Heart left ventricle (tissue), 16 donors: ENCODE measurements at regions not wholly inside any gene's neighbourhood (a gene's known extent, or its start where the extent isn't known, plus 50 kb on each side); places are given as distances from the start of the nearest gene placed in this dataset.

Source experiments
- ATAC-seq, 4 donors: fragments of 200-7000 bp; cut with Tn5 transposase; one replicate each; pipeline ENCODE4 v1.9.1; 2020 to 2022; ENCODE audit warnings: moderate library complexity in 4 of 4, mild to moderate bottlenecking in 3 of 4, moderate number of reproducible peaks in 1 of 4
- DNase-seq, 5 donors: peaks; one replicate each; pipeline ENCODE4 v3.0.0-alpha.2; 2020
- H3K27ac ChIP-seq, 12 donors: fragments of 200-600 bp; sonication (generic) in 4 of 12; one replicate each; pipeline versions ENCODE4 v1.5.0 to v1.8.0; 2016 to 2022; ENCODE audit warnings: mild to moderate bottlenecking in 2 of 12
- H3K27me3 ChIP-seq, 9 donors: fragments of 200-600 bp; sonication (generic) in 2 of 9; one replicate each; pipeline versions ENCODE4 v1.5.1 to v1.8.0; 2016 to 2022; ENCODE audit warnings: mild to moderate bottlenecking in 3 of 9
- H3K36me3 ChIP-seq, 9 donors: fragments of 200-600 bp; sonication (generic) in 2 of 9; one replicate each; pipeline versions ENCODE4 v1.5.0 to v1.8.0; 2018 to 2022; ENCODE audit warnings: mild to moderate bottlenecking in 2 of 9
- H3K4me1 ChIP-seq, 12 donors: fragments of 200-600 bp; sonication (generic) in 4 of 12; one replicate each; pipeline versions ENCODE4 v1.5.0 to v1.8.0; 2016 to 2022; ENCODE audit warnings: mild to moderate bottlenecking in 3 of 12
- H3K4me3 ChIP-seq, 12 donors: fragments of 200-600 bp; sonication (generic) in 4 of 12; one replicate each; pipeline versions ENCODE4 v1.5.0 to v1.8.0; 2017 to 2022; ENCODE audit warnings: mild to moderate bottlenecking in 9 of 12, moderate library complexity in 4 of 12
- H3K9me3 ChIP-seq, 12 donors: fragments of 200-600 bp; sonication (generic) in 4 of 12; one replicate each; pipeline versions ENCODE4 v1.5.0 to v1.8.0; 2016 to 2022; ENCODE audit warnings: mild to moderate bottlenecking in 1 of 12
- POLR2A ChIP-seq, 2 donors: fragments of 450-650 bp; IDR thresholded peaks; one replicate each; pipeline ENCODE4 v1.6.1; 2017; ENCODE audit warnings: antibody characterized with exemption in 2 of 2, mild to moderate bottlenecking in 2 of 2, moderate library complexity in 2 of 2
- WGBS, 4 donors: extraction: QIAGEN DNeasy Blood & Tissue Kit in 2 of 4; methylation state at CpG; one replicate each; pipeline versions ENCODE4 v1.1.5 to v1.1.7; 2013 to 2018; 5-methylcytosine and 5-hydroxymethylcytosine counted together
- intact Hi-C, 10 donors: fragments of 100-400 bp; cut with DNase I; formaldehyde crosslinking; loops; one replicate each; pipeline versions ENCODE4 v1.11.1 to v1.14.2; 2022
- TF ChIP-seq, protein P1 (sequence below), 12 donors: fragments of 200-600 bp; sonication (generic) in 4 of 12; IDR thresholded peaks; one replicate each; pipeline versions ENCODE4 v1.5.0 to v1.8.0; 2018 to 2022; ENCODE audit warnings: antibody characterized with exemption in 12 of 12, mild to moderate bottlenecking in 5 of 12
- donor health status: ischemic (EF 13 %, LVEDD 7.1; RV severe dilation, severe dysfunction).
- donor health status: healthy with polysubstance abuse.
- donor health status: DM: no; HTN: yes; CAD: no.
- donor health status: DM: no; HTN: no; CAD: no.
- donor health status: ischemic (EF 25% LVEDD 6.9; RV normal size, moderate dysfunction).
- donor health status: ischemic (EF 25% LVEDD 5.7; RV mildly dilated, moderate dysfunction).
- donor health status: healthy.
- donor health status: DM: yes; HTN: yes; CAD: no.
- donor health status: ischemic (EF 35%, LVEDD 5.7; RV mildly dilated, moderate dysfunction).
- donor health status: nonischemic (EF 11% LVEDD 7.7; RV severe dilation, severe dysfunction).
- donor health status: DM: yes; HTN: yes; CAD: no.
- donor health status: PGD.
- donor health status: ischemic (EF 29% LVEDD 5.4; RV normal size, mild dysfunction).
- donor health status: nonischemic (EF 23%, LVEDD 6.1; RV moderate dilation, normal function).

DNA sequence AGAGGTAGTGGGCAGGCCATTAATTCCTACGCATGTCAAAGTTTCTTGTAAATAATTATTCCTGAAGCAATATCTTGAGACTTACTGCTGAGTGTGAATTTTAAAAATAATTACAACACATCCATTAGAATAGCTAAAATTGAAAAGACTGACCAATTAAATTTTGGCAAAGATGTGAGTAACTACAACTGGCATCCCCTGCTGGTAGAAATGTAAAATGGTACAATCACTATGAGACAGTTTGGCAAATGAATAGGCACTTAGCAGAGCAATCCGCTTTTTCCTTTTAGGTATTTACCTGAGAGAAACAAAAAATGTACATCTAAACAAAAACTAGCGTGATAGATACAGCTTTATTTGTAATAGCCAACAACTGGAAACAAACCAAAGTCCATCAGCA, 798.9 kb downstream of the BRINP3 start:
- Histone ChIP-seq H3K4me3 (no peak overlapping the region), H3K4me1 (no peaks in the 10 kb centered on the region), H3K36me3 (no peaks in the 10 kb centered on the region), H3K27me3 (no peaks in the 10 kb centered on the region), H3K27ac (no peak overlapping the region), H3K9me3 (no peaks in the 10 kb centered on the region)
- TF ChIP-seq POLR2A (IDR thresholded peaks at IDR 0.05): no peak
- TF ChIP-seq, protein P1, sequence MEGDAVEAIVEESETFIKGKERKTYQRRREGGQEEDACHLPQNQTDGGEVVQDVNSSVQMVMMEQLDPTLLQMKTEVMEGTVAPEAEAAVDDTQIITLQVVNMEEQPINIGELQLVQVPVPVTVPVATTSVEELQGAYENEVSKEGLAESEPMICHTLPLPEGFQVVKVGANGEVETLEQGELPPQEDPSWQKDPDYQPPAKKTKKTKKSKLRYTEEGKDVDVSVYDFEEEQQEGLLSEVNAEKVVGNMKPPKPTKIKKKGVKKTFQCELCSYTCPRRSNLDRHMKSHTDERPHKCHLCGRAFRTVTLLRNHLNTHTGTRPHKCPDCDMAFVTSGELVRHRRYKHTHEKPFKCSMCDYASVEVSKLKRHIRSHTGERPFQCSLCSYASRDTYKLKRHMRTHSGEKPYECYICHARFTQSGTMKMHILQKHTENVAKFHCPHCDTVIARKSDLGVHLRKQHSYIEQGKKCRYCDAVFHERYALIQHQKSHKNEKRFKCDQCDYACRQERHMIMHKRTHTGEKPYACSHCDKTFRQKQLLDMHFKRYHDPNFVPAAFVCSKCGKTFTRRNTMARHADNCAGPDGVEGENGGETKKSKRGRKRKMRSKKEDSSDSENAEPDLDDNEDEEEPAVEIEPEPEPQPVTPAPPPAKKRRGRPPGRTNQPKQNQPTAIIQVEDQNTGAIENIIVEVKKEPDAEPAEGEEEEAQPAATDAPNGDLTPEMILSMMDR (IDR thresholded peaks at IDR 0.05): no peak
- DNase-seq: no peak
- 91 to 93% (median 92%) methylated on average over 3 of the region's 3 CpGs for WGBS, 4 donors
- ATAC-seq: no peak
- intact Hi-C loops: no loop called here

DNA sequence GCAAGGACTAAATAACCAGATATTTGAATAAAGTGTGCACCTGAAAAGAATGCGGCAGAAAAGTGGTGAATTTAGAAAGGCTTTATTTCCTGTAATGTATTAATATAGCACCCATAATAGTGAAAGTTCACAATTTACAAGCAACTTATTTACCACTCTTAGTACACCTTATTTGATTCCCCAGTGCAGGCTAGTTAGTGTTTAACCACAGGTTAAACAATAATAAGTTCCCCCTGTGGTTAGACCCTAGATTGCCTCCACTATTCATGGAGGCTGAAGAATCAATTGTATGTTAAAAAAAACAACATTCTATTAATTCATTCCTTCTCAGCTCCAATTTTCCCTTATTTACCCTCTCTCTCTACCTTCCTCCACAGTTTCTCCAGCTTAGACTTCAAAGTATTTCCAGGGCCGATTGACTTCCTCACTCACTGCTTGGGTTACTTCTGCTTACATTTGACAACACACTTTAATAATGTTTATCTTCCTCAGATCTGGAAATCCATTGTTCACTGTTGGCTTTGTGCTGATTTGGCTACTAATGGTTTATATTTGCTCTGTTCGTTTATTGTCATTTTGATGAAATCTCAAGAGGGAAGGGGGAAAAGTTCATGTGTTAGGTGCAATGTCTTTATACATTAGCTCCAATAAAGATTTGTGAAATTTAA, 796.3 kb downstream of the BRINP3 start:
- H3K36me3 ChIP-seq: no peaks in the 10 kb centered on the region
- DNase-seq (no peak), ATAC-seq (no peak)
- H3K9me3 ChIP-seq: no peaks in the 10 kb centered on the region
- TF ChIP-seq POLR2A (IDR thresholded peaks at IDR 0.05): no peak
- TF ChIP-seq, protein P1 (IDR thresholded peaks at IDR 0.05): no peak
- no peaks in the 10 kb centered on the region for H3K27me3 ChIP-seq
- intact Hi-C loops: no loop called here
- H3K27ac ChIP-seq: no peak overlapping the region
- 65 to 72% (median 67%) methylated on average over 3 of the region's 3 CpGs for WGBS, 4 donors
- no peak overlapping the region for H3K4me3 ChIP-seq
- no peaks in the 10 kb centered on the region for H3K4me1 ChIP-seq

DNA sequence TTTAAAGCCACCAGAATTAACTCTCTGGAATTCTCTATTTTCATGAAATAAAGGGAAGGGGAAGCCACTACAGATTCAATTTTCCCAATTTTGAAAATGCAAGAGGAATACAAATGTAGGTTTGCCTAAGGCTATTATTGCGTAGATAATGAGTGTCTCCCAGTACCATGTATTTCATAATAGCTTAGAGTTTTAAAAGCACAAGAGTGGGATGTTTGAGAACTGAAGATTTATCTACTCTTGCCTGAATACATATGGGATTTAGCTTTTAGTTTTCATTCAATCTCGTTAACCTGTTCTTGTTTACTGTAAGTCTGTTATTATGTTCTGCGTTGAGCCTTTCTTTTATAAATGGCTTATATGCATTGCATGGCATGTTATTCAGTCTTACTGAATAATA, 795.1 kb downstream of the BRINP3 start:
- DNase-seq (no peak), ATAC-seq (no peak)
- intact Hi-C loops: no loop called here
- WGBS, 4 donors: 82 to 87% (median 84%) methylated on average over 3 of the region's 3 CpGs
- H3K27me3 ChIP-seq: no peaks in the 10 kb centered on the region
- no peaks in the 10 kb centered on the region for H3K36me3 ChIP-seq
- H3K27ac ChIP-seq: no peak overlapping the region
- no peak overlapping the region for H3K4me3 ChIP-seq
- no peaks in the 10 kb centered on the region for H3K4me1 ChIP-seq
- TF ChIP-seq, protein P1 (IDR thresholded peaks at IDR 0.05): no peak
- no peak for TF ChIP-seq POLR2A (IDR thresholded peaks at IDR 0.05)
- H3K9me3 ChIP-seq: peaks cover 0 to 2% (median 0%) of the 10 kb centered on the region in 12 donors

DNA sequence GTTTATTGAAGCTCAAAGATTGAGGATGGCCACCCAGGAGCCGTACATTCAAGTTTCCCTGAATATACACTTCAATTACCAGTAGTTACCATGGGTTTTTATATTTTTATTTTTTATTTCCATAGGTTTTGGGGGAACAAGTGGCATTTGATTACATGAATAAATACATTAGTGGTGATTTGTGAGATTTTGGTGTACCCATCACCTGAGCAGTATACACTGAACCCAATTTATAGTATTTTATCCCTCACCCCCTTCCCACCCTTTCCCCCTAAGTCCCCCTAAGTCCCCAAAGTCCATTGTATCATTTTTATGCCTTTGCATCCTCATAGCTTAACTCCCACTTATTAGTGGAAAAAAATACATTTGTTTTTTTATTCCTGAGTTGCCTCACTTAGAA, 791.4 kb downstream of the BRINP3 start:
- no peaks in the 10 kb centered on the region for H3K4me1 ChIP-seq
- WGBS, 4 donors: 80 to 88% (median 85%) methylated on average over 1 of the region's 1 CpG
- H3K27me3 ChIP-seq: no peaks in the 10 kb centered on the region
- peaks cover 0 to 11% (median 0%) of the 10 kb centered on the region in 12 donors for H3K9me3 ChIP-seq
- intact Hi-C loops: no loop called here
- DNase-seq (no peak), ATAC-seq (no peak)
- no peak overlapping the region for H3K27ac ChIP-seq
- H3K36me3 ChIP-seq: no peaks in the 10 kb centered on the region
- H3K4me3 ChIP-seq: no peak overlapping the region
- TF ChIP-seq, protein P1 (IDR thresholded peaks at IDR 0.05): no peak
- TF ChIP-seq POLR2A (IDR thresholded peaks at IDR 0.05): no peak
